ENCODE measurements at regions not wholly inside any gene's neighbourhood (a gene's known extent, or its start where the extent isn't known, plus 50 kb on each side); places are given as distances from the start of the nearest gene placed in this dataset.

- no peak overlapping the region for H2AFZ ChIP-seq
- H3K79me2 ChIP-seq (ENCODE audit: insufficient read depth) = no peaks in the 10 kb centered on the region
- H3K4me2 ChIP-seq (ENCODE audit: unreplicated experiment) = no peak overlapping the region
- no peaks in the 10 kb centered on the region for H3K9me2 ChIP-seq (ENCODE audit: insufficient read depth)
- TF ChIP-seq EZH2 (IDR thresholded peaks at IDR 0.05; ENCODE audit: insufficient read depth, poor library complexity, severe bottlenecking) = no peak
- no peak for TF ChIP-seq EZH2phosphoT487 (IDR thresholded peaks at IDR 0.05; ENCODE audit: insufficient read depth, low read depth)
- H3K9ac ChIP-seq = no peak overlapping the region
- no peak overlapping the region for H3K4me3 ChIP-seq
- DNase-seq = no peak
- WGBS, 2 experiments (ENCODE audit: low coverage in 1 of 2, low lambda C conversion rate in 2 of 2, missing lambda C conversion rate in 2 of 2) = 67 to 73% methylated on average over 12 of the region's 12 CpGs
- H3K9me3 ChIP-seq (ENCODE audit: low read depth) = no peaks in the 10 kb centered on the region
- no peak overlapping the region for H3K27ac ChIP-seq
- no peaks in the 10 kb centered on the region for H3K27me3 ChIP-seq (replicated peaks; ENCODE audit: insufficient read depth)
- H3K36me3 ChIP-seq (ENCODE audit: low read depth) = no peaks in the 10 kb centered on the region
- in situ Hi-C loops (cut with MboI) = no loop called here
- H4K20me1 ChIP-seq (ENCODE audit: insufficient read depth) = no peaks in the 10 kb centered on the region
- H3F3A ChIP-seq (ENCODE audit: insufficient read depth) = no peaks in the 10 kb centered on the region
- no peaks in the 10 kb centered on the region for H3K4me1 ChIP-seq (ENCODE audit: insufficient read depth)
Observed at GRCh38 chr3:44098656-44099415, 142.8 kb upstream of the TOPAZ1 start.

GRCh38 chr3:44099566-44100297 lies 142.0 kb upstream of the TOPAZ1 start:
- no peaks in the 10 kb centered on the region for H3K9me2 ChIP-seq (ENCODE audit: insufficient read depth)
- no peaks in the 10 kb centered on the region for H3K9me3 ChIP-seq (ENCODE audit: low read depth)
- no peak for DNase-seq
- H3K27me3 ChIP-seq (replicated peaks; ENCODE audit: insufficient read depth) = no peaks in the 10 kb centered on the region
- no peaks in the 10 kb centered on the region for H3K36me3 ChIP-seq (ENCODE audit: low read depth)
- TF ChIP-seq EZH2phosphoT487 (IDR thresholded peaks at IDR 0.05; ENCODE audit: insufficient read depth, low read depth) (no peak), EZH2 (IDR thresholded peaks at IDR 0.05; ENCODE audit: insufficient read depth, poor library complexity, severe bottlenecking) (no peak)
- no peak overlapping the region for H3K4me2 ChIP-seq (ENCODE audit: unreplicated experiment)
- no peaks in the 10 kb centered on the region for H3K79me2 ChIP-seq (ENCODE audit: insufficient read depth)
- H3F3A ChIP-seq (ENCODE audit: insufficient read depth) = no peaks in the 10 kb centered on the region
- WGBS, 2 experiments (ENCODE audit: low coverage in 1 of 2, low lambda C conversion rate in 2 of 2, missing lambda C conversion rate in 2 of 2) = 52 to 56% methylated on average over 6 of the region's 6 CpGs
- H2AFZ ChIP-seq = no peak overlapping the region
- H3K9ac ChIP-seq = no peak overlapping the region
- 0 out of 2 replicates have a peak, but pooled peaks cover 2% of the 10 kb centered on the region for H3K4me1 ChIP-seq (ENCODE audit: insufficient read depth)
- H4K20me1 ChIP-seq (ENCODE audit: insufficient read depth) = no peaks in the 10 kb centered on the region
- H3K27ac ChIP-seq = no peak overlapping the region
- in situ Hi-C loops (cut with MboI) = no loop called here
- H3K4me3 ChIP-seq = no peak overlapping the region

GRCh38 chr3:44100298-44100695 lies 141.4 kb upstream of the TOPAZ1 start:
- TF ChIP-seq EZH2phosphoT487 (IDR thresholded peaks at IDR 0.05; ENCODE audit: insufficient read depth, low read depth) (no peak), EZH2 (IDR thresholded peaks at IDR 0.05; ENCODE audit: insufficient read depth, poor library complexity, severe bottlenecking) (no peak)
- WGBS, 2 experiments (ENCODE audit: low coverage in 1 of 2, low lambda C conversion rate in 2 of 2, missing lambda C conversion rate in 2 of 2) = 0 to 28% methylated on average over 1 to 2 of the region's 2 CpGs
- H3K9me3 ChIP-seq (ENCODE audit: low read depth) = no peaks in the 10 kb centered on the region
- H3K4me3 ChIP-seq = no peak overlapping the region
- no peak overlapping the region for H2AFZ ChIP-seq
- no peaks in the 10 kb centered on the region for H3K36me3 ChIP-seq (ENCODE audit: low read depth)
- in situ Hi-C loops (cut with MboI) = no loop called here
- H3K27me3 ChIP-seq (replicated peaks; ENCODE audit: insufficient read depth) = no peaks in the 10 kb centered on the region
- H3K9me2 ChIP-seq (ENCODE audit: insufficient read depth) = no peaks in the 10 kb centered on the region
- H3K4me1 ChIP-seq (ENCODE audit: insufficient read depth) = 0 out of 2 replicates have a peak, but pooled peaks cover 6% of the 10 kb centered on the region
- H4K20me1 ChIP-seq (ENCODE audit: insufficient read depth) = no peaks in the 10 kb centered on the region
- no peaks in the 10 kb centered on the region for H3K79me2 ChIP-seq (ENCODE audit: insufficient read depth)
- no peak overlapping the region for H3K9ac ChIP-seq
- no peak overlapping the region for H3K27ac ChIP-seq
- no peak for DNase-seq
- no peaks in the 10 kb centered on the region for H3F3A ChIP-seq (ENCODE audit: insufficient read depth)
- H3K4me2 ChIP-seq (ENCODE audit: unreplicated experiment) = no peak overlapping the region

GRCh38 chr3:44104043-44104442 lies 137.6 kb upstream of the TOPAZ1 start:
- Histone ChIP-seq H3K27me3 (replicated peaks; ENCODE audit: insufficient read depth) (no peaks in the 10 kb centered on the region), H3K79me2 (ENCODE audit: insufficient read depth) (no peaks in the 10 kb centered on the region), H4K20me1 (ENCODE audit: insufficient read depth) (no peaks in the 10 kb centered on the region), H3K9me3 (ENCODE audit: low read depth) (no peaks in the 10 kb centered on the region), H3F3A (ENCODE audit: insufficient read depth) (no peaks in the 10 kb centered on the region), H3K27ac (no peak overlapping the region), H2AFZ (no peak overlapping the region), H3K9ac (no peak overlapping the region), H3K4me3 (no peak overlapping the region), H3K36me3 (ENCODE audit: low read depth) (no peaks in the 10 kb centered on the region), H3K4me2 (ENCODE audit: unreplicated experiment) (no peak overlapping the region), H3K9me2 (ENCODE audit: insufficient read depth) (no peaks in the 10 kb centered on the region), H3K4me1 (ENCODE audit: insufficient read depth) (0 out of 2 replicates have a peak, but pooled peaks cover 6% of the 10 kb centered on the region)
- in situ Hi-C loops (cut with MboI) = no loop called here
- TF ChIP-seq EZH2 (IDR thresholded peaks at IDR 0.05; ENCODE audit: insufficient read depth, poor library complexity, severe bottlenecking) = no peak
- TF ChIP-seq EZH2phosphoT487 (IDR thresholded peaks at IDR 0.05; ENCODE audit: insufficient read depth, low read depth) = no peak
- 39 to 49% methylated on average over 2 of the region's 2 CpGs for WGBS, 2 experiments (ENCODE audit: low coverage in 1 of 2, low lambda C conversion rate in 2 of 2, missing lambda C conversion rate in 2 of 2)
- no peak for DNase-seq

Data from GM23248 (cell line).